Jurkat, Clone E6-1 (cell line): ENCODE measurements at regions not wholly inside any gene's neighbourhood (a gene's known extent, or its start where the extent isn't known, plus 50 kb on each side); places are given as distances from the start of the nearest gene placed in this dataset.

ENCODE experiments used
- DNase-seq: peaks from one replicate; pipeline ENCODE4 v3.0.0-alpha.2; 2011; ENCODE audit warnings: low read depth, low spot score
- H3K4me3 ChIP-seq: 2 replicates; pipeline ENCODE4 v1.5.1; 2011; ENCODE audit warnings: mild to moderate bottlenecking, low read length, control low read depth, moderate library complexity

GRCh38 chr5:38709678-38710306 is 136.0 kb upstream of the OSMR start:
- H3K4me3 ChIP-seq, result no peak overlapping the region
- DNase-seq, result no peak

GRCh38 chr5:38710627-38711026 is 135.2 kb upstream of the OSMR start:
- H3K4me3 ChIP-seq, result no peak overlapping the region
- DNase-seq, result no peak

- DNase-seq, result no peak
- no peak overlapping the region for H3K4me3 ChIP-seq
Measured at GRCh38 chr5:38712391-38712790, 133.4 kb upstream of the OSMR start.

- DNase-seq, result no peak
- H3K4me3 ChIP-seq, result no peak overlapping the region
Measured at GRCh38 chr5:38714240-38714639, 131.6 kb upstream of the OSMR start.

GRCh38 chr5:38714703-38715355 is 131.0 kb upstream of the OSMR start:
- H3K4me3 ChIP-seq, result no peak overlapping the region
- no peak for DNase-seq

- no peak for DNase-seq
- H3K4me3 ChIP-seq, result no peak overlapping the region
Measured at GRCh38 chr5:38715696-38716095, 130.1 kb upstream of the OSMR start.

GRCh38 chr5:38716516-38716915 is 129.3 kb upstream of the OSMR start:
- DNase-seq, result no peak
- H3K4me3 ChIP-seq, result no peak overlapping the region

GRCh38 chr5:38718771-38719391 is 126.9 kb upstream of the OSMR start:
- no peak overlapping the region for H3K4me3 ChIP-seq
- no peak for DNase-seq

- no peak for DNase-seq
- H3K4me3 ChIP-seq, result no peak overlapping the region
Measured at GRCh38 chr5:38719403-38719802, 126.4 kb upstream of the OSMR start.

- no peak overlapping the region for H3K4me3 ChIP-seq
- DNase-seq, result no peak
Measured at GRCh38 chr5:38719916-38720315, 125.9 kb upstream of the OSMR start.

- no peak overlapping the region for H3K4me3 ChIP-seq
- DNase-seq, result no peak
Measured at GRCh38 chr5:38720554-38721361, 125.1 kb upstream of the OSMR start.

GRCh38 chr5:38722918-38723317 is 122.9 kb upstream of the OSMR start:
- no peak for DNase-seq
- H3K4me3 ChIP-seq, result no peak overlapping the region

- DNase-seq, result no peak
- H3K4me3 ChIP-seq, result no peak overlapping the region
Measured at GRCh38 chr5:38723426-38723825, 122.4 kb upstream of the OSMR start.

- no peak for DNase-seq
- no peak overlapping the region for H3K4me3 ChIP-seq
Measured at GRCh38 chr5:38724301-38725030, 121.3 kb upstream of the OSMR start.

- DNase-seq, result no peak
- H3K4me3 ChIP-seq, result no peak overlapping the region
Measured at GRCh38 chr5:38725371-38725865, 120.4 kb upstream of the OSMR start.

GRCh38 chr5:38726279-38726678 is 119.5 kb upstream of the OSMR start:
- H3K4me3 ChIP-seq, result no peak overlapping the region
- DNase-seq, result no peak

GRCh38 chr5:38728029-38728428 is 117.8 kb upstream of the OSMR start:
- H3K4me3 ChIP-seq, result no peak overlapping the region
- no peak for DNase-seq

- no peak for DNase-seq
- no peak overlapping the region for H3K4me3 ChIP-seq
Measured at GRCh38 chr5:38731461-38731860, 114.4 kb upstream of the OSMR start.

- H3K4me3 ChIP-seq, result no peak overlapping the region
Measured at GRCh38 chr5:38734353-38734752, 111.5 kb upstream of the OSMR start.

More at GRCh38 chr5:38734353-38734752, 111.5 kb upstream of the OSMR start:
- no peak for DNase-seq
